HG03432 (cell line): ENCODE measurements at regions not wholly inside any gene's neighbourhood (a gene's known extent, or its start where the extent isn't known, plus 50 kb on each side); places are given as distances from the start of the nearest gene placed in this dataset.

Source experiments
- ATAC-seq: cut with Tn5 transposase; IDR thresholded peaks from one replicate; pipeline ENCODE4 v1.9.1; 2021; ENCODE audit warnings: mild to moderate bottlenecking, moderate library complexity; ENCODE audit not compliant: unreplicated experiment

DNA sequence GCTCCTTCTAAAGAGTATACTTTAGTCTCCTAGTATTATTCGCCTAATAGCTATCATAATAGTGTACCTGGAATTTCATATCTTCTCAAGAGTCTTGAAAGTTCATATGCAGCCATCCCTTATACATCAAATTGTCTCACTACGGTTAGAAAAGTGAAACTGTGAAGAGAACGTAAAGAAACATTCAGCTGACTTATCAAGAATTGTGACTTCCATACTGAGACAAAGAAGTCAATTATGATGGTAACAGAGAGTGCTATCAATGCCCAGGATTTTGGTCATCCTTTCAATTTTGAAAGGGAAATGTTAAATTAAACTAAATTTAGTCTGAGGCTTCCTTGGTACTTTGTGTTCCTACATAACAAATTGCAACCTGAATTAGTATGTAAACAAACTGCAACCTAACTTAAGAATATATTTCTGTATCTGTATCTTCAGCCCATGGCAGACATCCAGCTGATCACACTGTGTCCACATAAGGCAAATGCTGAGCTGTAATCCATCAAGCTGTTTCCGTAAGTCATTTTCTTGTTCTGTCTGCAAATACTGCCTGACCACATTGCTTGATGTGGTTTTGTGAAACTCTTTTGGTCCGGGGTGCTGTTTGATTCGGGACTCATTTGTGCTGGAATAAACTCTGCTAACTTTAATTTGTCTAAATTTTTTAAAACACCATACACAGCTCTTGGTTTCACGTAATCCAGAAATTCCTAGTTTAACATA lies 469.6 kb downstream of the SI start:
- no peak for ATAC-seq

DNA sequence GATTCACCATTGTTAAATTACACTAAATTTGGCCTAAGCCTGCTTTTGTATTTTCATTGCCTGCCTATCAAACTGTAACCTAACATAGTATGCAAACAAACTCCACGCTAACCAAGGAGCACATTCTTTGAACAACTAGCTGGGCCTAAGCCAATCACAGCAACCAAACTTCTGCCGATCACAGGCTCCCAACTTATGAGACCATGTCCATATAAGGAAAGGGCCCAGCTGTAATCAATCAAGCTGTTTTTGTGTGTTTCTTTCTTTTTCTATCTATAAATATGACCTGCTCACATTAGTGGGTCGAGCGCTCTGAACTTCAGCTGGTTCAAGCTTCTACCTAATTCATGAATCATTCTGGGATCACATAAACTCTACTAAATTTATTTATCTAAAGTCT lies 473.6 kb downstream of the SI start:
- no peak for ATAC-seq

- ATAC-seq = no peak
Measured at GRCh38 chr3:164577667-164578210, 500.6 kb downstream of the SI start.

- no peak for ATAC-seq
Measured at GRCh38 chr3:164572436-164572835, 505.9 kb downstream of the SI start.

GRCh38 chr3:164550857-164551256 lies 527.4 kb downstream of the SI start:
- ATAC-seq = no peak

GRCh38 chr3:164539215-164539614 lies 539.1 kb downstream of the SI start:
- ATAC-seq = no peak

DNA sequence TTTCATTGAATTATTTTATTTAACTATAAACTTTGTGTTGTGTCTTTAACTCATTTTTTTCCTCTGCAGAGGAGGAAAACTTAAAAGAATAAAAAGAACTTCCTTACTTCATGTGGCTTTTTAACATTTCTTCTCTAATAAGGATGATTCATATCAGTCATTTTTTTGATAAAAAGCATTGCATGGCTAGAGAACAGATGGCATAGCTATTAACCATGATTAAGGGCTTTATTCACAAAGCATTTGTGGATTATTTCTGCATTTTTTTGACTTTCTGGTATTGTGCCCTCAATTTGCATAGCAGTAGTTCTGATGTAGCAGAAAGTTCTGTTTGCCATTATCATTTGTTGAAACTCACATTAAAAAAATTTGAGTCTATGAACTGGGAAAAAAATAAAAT lies 540.8 kb downstream of the SI start:
- no peak for ATAC-seq

DNA sequence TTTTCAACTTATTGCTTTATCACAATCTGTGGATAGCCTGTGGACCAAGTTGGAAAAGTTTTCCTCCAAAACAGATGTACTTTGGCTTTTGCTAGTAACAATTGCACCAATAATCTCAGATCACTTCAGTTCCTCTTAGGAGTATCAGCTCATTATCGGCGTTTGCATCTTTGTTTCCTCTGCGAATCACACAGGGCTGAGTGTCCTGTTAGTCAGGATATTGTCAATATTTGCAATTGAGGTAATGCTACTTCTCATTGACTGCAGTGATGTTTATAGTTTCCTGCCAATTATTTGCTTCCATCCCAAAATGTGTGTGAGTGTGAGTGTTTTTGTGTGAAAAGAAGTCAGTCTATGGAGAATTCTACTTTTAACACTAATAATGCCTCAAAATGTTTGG lies 545.0 kb downstream of the SI start:
- ATAC-seq = no peak

- no peak for ATAC-seq
Measured at GRCh38 chr3:164526250-164526649, 552.0 kb downstream of the SI start.

GRCh38 chr3:164524201-164524600 lies 554.1 kb downstream of the SI start:
- ATAC-seq = no peak

DNA sequence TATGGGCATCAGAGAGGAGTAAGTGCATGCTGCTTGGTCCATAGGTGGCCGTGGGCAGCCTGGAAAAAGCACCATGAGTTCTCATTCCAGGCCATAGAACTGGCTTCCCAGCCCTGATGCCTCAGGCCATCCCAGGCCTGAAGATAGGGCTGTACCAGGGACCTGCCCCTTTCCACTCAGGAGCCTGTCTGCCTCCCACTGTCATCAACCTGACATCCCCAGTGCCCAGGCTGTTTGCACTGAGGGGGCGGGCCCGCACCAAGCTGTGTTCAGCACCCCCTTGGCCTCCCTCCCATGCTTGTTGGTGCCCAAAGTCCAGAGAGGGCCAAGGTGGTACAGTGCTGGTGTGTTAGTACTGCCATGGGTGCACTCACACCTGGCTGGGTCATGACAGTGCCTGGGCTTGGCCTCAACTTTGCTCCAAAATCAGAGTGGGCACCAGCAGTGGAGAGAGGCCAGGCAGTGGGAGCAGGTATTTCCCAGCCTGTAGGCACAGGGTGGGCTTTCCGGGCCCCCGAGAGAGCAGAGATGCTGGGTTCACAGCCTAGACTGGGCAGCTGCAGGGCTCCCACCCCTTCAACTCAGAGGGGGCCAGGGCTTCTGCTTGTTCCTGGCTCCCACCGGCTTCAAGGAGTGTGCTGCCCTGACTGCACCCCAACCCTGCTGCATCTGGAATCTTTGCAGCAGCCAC lies 556.1 kb downstream of the SI start:
- ATAC-seq = no peak

DNA sequence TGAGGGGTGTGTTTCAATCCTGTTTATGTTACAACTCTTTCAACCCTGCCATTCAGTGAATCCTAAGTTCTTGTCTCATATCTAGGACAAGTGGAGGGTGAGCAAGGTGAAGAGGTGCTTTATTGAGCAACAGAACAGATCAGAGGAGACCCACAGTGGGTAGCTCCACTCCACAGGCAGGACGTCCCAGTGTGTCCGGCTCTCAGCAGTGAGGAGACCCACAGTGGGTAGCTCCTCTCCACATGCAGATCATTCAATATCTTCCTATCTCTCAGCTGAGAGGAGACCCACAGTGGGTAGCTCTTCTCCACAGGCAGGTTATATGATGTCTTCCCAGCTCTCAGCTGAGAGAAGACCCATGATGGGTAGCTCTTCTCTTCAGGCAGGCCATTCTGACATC lies 556.7 kb downstream of the SI start:
- ATAC-seq = no peak

GRCh38 chr3:164521139-164521538 lies 557.2 kb downstream of the SI start:
- no peak for ATAC-seq

GRCh38 chr3:164515256-164515655 lies 563.0 kb downstream of the SI start:
- ATAC-seq = no peak

- ATAC-seq = no peak
Measured at GRCh38 chr3:164514576-164514975, 563.7 kb downstream of the SI start.

- ATAC-seq = no peak
Measured at GRCh38 chr3:164507886-164508285, 570.4 kb downstream of the SI start.

GRCh38 chr3:164498917-164499316 lies 579.4 kb downstream of the SI start:
- no peak for ATAC-seq

- no peak for ATAC-seq
Measured at GRCh38 chr3:164488893-164489292, 589.4 kb downstream of the SI start.

DNA sequence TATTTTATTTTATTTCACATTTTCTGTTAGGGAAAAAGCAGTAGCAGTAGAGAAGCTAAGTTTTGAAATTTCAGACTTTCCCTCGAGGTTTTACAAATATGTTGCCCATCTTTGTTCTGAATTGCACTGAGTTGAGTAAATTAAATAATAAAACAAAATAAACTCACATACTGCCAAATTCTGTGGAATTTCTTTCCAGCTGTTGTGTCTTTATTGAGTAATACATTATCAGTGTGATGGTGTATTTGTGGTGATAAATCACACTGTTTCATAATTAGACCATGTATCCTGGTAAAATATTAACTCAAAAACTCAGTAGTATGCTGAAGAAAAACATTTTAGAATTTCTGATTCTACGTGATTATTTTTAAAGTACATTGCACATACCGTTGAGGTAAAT lies 592.1 kb downstream of the SI start:
- no peak for ATAC-seq

DNA sequence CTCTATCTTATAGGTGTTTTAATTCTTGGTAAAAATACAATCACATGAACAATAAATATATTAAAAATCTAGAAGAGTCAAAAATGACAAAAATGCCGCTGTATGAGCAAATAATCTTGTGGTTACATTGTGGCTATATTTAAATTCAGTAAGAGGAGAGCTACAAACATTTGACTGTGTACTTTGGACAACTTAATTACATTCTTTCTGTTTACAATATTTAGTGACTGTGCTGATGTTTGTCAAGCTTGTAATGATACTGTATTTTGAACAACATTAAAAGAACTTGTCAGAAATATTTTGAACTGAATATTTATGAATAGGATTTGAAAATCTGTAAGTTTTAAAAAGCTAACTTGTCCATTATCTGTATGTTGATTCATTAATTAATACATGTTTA lies 598.3 kb downstream of the SI start:
- ATAC-seq = no peak

- ATAC-seq = no peak
Measured at GRCh38 chr3:164479406-164479805, 598.9 kb downstream of the SI start.

- ATAC-seq = no peak
Measured at GRCh38 chr3:164478323-164478722, 600.0 kb downstream of the SI start.
